Femur (tissue), 1 donor: ENCODE measurements at regions not wholly inside any gene's neighbourhood (a gene's known extent, or its start where the extent isn't known, plus 50 kb on each side); places are given as distances from the start of the nearest gene placed in this dataset.
"Not testable (repeated sequence)": the region's sequence is repeated elsewhere in the genome, so short reads cannot be mapped to it uniquely, and the experiment has no call there.

Source experiments
- DNase-seq: peaks from one replicate; pipeline ENCODE4 v3.0.0-alpha.2; 2017

GRCh38 chr12:4154672-4155225 lies 118.8 kb upstream of the CCND2 start:
- DNase-seq: no peak

- DNase-seq: no peak
These were observed 120.1 kb upstream of the CCND2 start for GRCh38 chr12:4153343-4153892.

- DNase-seq: no peak
These were observed 121.3 kb upstream of the CCND2 start for GRCh38 chr12:4152145-4152795.

GRCh38 chr12:4151362-4152121 lies 122.0 kb upstream of the CCND2 start:
- no peak for DNase-seq

- DNase-seq: not testable (repeated sequence)
These were observed 123.2 kb upstream of the CCND2 start for GRCh38 chr12:4150355-4150754.

- DNase-seq: peak; percentile 35
These were observed 125.0 kb upstream of the CCND2 start for GRCh38 chr12:4148418-4149056.

- no peak for DNase-seq
These were observed 126.5 kb upstream of the CCND2 start for GRCh38 chr12:4147031-4147481.

GRCh38 chr12:4145990-4146859 lies 127.3 kb upstream of the CCND2 start:
- DNase-seq: no peak

- DNase-seq: no peak
These were observed 128.9 kb upstream of the CCND2 start for GRCh38 chr12:4144676-4145075.

GRCh38 chr12:4143896-4144295 lies 129.7 kb upstream of the CCND2 start:
- no peak for DNase-seq

- peak; percentile 62 for DNase-seq
These were observed 132.0 kb upstream of the CCND2 start for GRCh38 chr12:4141348-4142270.

- DNase-seq: peak; percentile 73
These were observed 132.8 kb upstream of the CCND2 start for GRCh38 chr12:4140581-4141301.

- no peak for DNase-seq
These were observed 134.4 kb upstream of the CCND2 start for GRCh38 chr12:4139191-4139590.

- not testable (repeated sequence) for DNase-seq
These were observed 135.0 kb upstream of the CCND2 start for GRCh38 chr12:4138532-4138931.

GRCh38 chr12:4138051-4138450 lies 135.5 kb upstream of the CCND2 start:
- DNase-seq: no peak

GRCh38 chr12:4137441-4137840 lies 136.1 kb upstream of the CCND2 start:
- DNase-seq: no peak

GRCh38 chr12:4137015-4137414 lies 136.5 kb upstream of the CCND2 start:
- no peak for DNase-seq

- DNase-seq: peak; percentile 71
These were observed 137.5 kb upstream of the CCND2 start for GRCh38 chr12:4135919-4136605.

GRCh38 chr12:4134448-4135263 lies 138.9 kb upstream of the CCND2 start:
- DNase-seq: peak; percentile 50
